GM19455 (cell line): ENCODE measurements at regions not wholly inside any gene's neighbourhood (a gene's known extent, or its start where the extent isn't known, plus 50 kb on each side); places are given as distances from the start of the nearest gene placed in this dataset.
"Not testable (repeated sequence)": the region's sequence is repeated elsewhere in the genome, so short reads cannot be mapped to it uniquely, and the experiment has no call there.

Source experiments
- ATAC-seq: cut with Tn5 transposase; IDR thresholded peaks from one replicate; pipeline ENCODE4 v1.9.1; 2021; ENCODE audit not compliant: unreplicated experiment

GRCh38 chrX:67213686-67214085, 330.1 kb upstream of the AR start:
- not testable (repeated sequence) for ATAC-seq

GRCh38 chrX:67207912-67208311, 335.9 kb upstream of the AR start:
- no peak for ATAC-seq

DNA sequence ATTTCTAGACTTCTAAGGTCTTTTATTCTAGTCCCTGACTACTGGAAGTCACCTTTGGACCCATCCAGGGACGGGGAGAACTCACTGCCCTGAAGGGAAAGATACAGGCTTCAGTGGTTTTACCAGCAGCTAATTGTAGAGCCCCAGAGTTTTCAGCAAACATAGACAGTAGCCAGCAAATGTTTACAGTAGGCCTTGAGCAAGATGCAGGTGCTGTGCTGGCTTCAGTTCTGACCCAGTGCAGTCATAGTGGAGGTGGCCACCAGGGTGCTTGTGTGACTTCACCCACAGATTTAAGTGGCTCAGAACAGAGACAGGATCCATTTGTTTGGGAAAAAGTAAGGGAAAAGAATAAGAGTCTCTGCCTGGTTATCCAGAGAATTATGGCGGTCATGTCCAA, 384.4 kb upstream of the AR start:
- no peak for ATAC-seq

GRCh38 chrX:67114635-67115034, 429.2 kb upstream of the AR start:
- no peak for ATAC-seq

- no peak for ATAC-seq
Observed at GRCh38 chrX:67105758-67106116, 438.1 kb upstream of the AR start.

DNA sequence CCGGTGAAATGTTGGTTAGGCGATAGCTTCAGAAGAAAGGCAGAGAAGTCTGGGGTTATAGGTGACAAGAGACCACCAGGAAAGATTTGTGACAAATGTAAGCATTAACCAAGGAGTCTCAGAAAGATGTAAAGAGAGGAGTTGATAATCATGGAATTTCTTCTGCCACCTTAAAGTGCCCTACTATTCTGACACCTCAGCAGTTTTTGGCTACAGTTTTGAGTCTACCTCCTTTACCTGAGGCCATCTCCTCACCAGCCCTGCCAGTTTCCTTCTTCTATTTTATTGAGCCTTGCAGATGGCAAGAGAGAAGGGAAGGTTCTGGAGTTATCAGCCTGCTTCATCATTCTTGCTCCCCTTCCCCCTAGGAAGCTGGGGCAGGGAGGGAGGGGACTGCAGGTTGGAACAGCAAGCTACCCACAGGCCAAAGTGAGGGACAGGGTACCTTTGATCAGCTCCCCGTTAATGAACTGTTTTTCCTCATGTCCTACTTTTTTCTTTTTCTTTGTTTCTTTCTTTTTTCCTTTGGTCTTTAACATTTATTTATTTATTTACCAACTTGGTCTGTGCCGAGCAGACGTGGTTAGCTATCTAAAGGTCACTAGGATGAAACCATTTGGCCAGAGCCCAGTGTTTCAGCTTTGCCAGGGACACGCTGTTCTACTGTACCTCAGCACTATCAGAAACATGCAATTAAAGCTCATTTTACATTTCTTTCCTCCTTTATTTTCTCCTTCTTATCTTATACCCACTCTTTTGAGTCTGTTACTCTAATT, 438.7 kb upstream of the AR start:
- no peak for ATAC-seq

GRCh38 chrX:67100031-67100884, 443.6 kb upstream of the AR start:
- no peak for ATAC-seq

- ATAC-seq, result no peak
Observed at GRCh38 chrX:67094061-67094460, 449.8 kb upstream of the AR start.

GRCh38 chrX:67050760-67051159, 411.9 kb upstream of the EDA2R start:
- no peak for ATAC-seq

- ATAC-seq, result no peak
Observed at GRCh38 chrX:67044866-67045265, 406.0 kb upstream of the EDA2R start.

GRCh38 chrX:67044029-67044653, 405.3 kb upstream of the EDA2R start:
- ATAC-seq, result no peak

- no peak for ATAC-seq
Observed at GRCh38 chrX:67004451-67004850, 365.6 kb upstream of the EDA2R start.

GRCh38 chrX:66994729-66995128, 355.9 kb upstream of the EDA2R start:
- no peak for ATAC-seq

- ATAC-seq, result not testable (repeated sequence)
Observed at GRCh38 chrX:66992077-66992476, 353.2 kb upstream of the EDA2R start.

- ATAC-seq, result no peak
Observed at GRCh38 chrX:66988331-66988730, 349.5 kb upstream of the EDA2R start.

DNA sequence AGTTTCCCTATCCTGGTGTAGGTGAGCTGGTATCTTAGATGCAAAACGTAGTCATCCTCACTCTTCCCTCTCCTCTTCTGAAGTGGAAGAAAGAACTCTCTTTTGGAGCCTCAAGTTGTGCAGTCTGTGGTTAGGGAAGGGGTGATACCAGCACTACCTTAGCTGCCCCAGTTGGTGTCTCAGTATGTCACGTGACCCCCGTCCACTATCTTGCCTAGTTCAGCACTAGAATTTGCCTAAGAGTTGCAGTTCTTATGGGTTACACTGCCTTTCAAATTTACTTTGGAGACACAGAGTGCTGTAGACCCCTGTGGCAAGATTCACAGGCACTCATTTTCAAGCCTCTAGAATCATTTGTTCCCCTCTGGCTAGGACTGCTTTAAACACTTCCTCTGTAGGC, 322.8 kb upstream of the EDA2R start:
- ATAC-seq, result no peak

DNA sequence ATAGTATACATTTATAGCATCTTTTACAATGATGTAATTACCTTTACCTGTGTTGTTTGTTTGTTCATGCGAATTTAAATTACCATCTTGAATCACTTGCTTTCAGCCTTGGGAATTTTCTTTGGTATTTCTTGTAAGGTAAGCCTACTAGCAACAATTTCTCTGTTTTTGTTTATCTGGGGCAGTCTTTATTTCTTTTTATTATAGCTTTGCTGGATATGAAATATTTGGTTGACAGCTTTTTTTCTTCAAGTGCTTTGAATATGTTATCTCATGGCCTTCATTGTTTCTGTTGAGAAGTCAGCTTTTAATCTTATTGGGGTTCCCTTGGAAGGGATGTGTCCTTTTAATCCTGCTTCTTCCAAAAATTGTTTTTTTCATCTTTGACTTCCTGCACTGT, 292.8 kb upstream of the EDA2R start:
- ATAC-seq, result no peak

- not testable (repeated sequence) for ATAC-seq
Observed at GRCh38 chrX:66930516-66930915, 291.6 kb upstream of the EDA2R start.

DNA sequence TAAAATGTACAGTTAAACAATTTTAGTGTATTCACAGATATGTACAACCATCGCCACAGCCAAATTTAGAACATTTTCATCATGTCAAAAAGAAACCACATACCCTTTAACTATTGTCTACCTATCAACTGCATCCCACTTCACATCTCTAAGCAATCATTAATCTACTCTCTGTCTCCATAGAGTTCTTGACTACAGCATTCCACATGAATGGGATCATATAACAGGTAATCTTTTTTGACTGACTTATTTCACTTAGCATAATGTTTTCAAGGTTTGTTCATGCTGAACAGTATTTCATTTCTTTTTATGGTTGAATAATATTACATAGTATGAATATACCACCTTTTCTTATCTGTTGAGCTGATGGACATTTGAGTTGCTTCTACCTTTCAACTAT, 281.4 kb upstream of the EDA2R start:
- ATAC-seq, result no peak

DNA sequence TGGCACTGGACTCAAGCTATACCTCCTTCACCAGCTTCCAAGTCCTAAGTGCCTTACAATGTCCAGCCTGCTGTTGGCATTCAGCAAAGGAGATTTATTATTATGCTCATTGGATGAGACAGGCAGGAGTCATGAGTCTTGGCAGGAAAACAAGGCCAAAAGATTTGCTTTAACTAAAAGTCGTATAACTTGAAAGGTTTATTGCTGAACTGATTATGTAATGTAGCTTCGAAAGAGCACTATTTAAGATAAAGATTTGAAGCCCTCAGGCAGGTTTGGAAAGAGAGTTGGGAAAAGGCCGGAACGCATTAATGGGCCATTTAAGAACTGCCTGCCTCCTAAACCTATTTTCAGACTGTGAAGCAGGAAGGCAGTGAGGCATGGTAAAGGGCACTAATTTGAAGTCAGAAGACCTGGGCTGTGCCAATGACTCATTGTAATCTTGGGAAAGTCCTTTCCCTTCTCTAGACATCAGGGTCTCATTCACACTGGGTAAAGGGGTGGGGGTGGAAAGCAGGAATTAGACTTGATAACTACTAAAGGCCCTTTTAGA, 280.5 kb upstream of the EDA2R start:
- no peak for ATAC-seq

GRCh38 chrX:66918511-66918910, 279.6 kb upstream of the EDA2R start:
- ATAC-seq, result no peak

- ATAC-seq, result no peak
Observed at GRCh38 chrX:66915893-66916292, 277.0 kb upstream of the EDA2R start.
